PC-3 (cell line): ENCODE measurements at regions not wholly inside any gene's neighbourhood (a gene's known extent, or its start where the extent isn't known, plus 50 kb on each side); places are given as distances from the start of the nearest gene placed in this dataset.

Experiments used
- ATAC-seq: fragments of 200-7000 bp; cut with Tn5 transposase; 2 replicates; pipeline ENCODE4 v1.9.1; 2020; ENCODE audit warnings: mild to moderate bottlenecking, moderate library complexity
- BruUV-seq: library from RNA; stranded (reverse); fragments of 400-500 nt; replicated peaks from 2 replicates; lab custom pipeline; 2021; lab: Mats Ljungman, UMichigan
- CTCF ChIA-PET: fragments of 300-600 bp; sonication (Branson Sonifier 250); formaldehyde crosslinking; loops from one replicate; lab custom pipeline; 2022; ENCODE audit warnings: antibody characterized with exemption; lab: Charles Lee
- POLR2A ChIA-PET: fragments of 300-600 bp; sonication (Branson Sonifier 250); formaldehyde crosslinking; loops from one replicate; lab custom pipeline; 2022; ENCODE audit warnings: antibody characterized with exemption; ENCODE audit not compliant: unreplicated experiment; lab: Charles Lee
- DNase-seq: peaks from one replicate; pipeline ENCODE4 v3.0.0-alpha.2; 2015
- H2AFZ ChIP-seq: fragments of 300-600 bp; sonication (generic); 2 replicates; pipeline ENCODE4 v1.6.0; 2016; ENCODE audit warnings: antibody characterized with exemption, low read length
- H3F3A ChIP-seq: fragments of 300-600 bp; sonication (generic); one replicate; pipeline ENCODE4 v1.6.0; 2017; ENCODE audit warnings: antibody characterized with exemption, low read length, control low read depth, mild to moderate bottlenecking; ENCODE audit not compliant: unreplicated experiment
- H3K27ac ChIP-seq: fragments of 300-600 bp; sonication (generic); 2 replicates; pipeline ENCODE4 v1.5.1; 2016; ENCODE audit warnings: mild to moderate bottlenecking, low read length
- H3K27me3 ChIP-seq: fragments of 300-600 bp; sonication (generic); 2 replicates; pipeline ENCODE4 v1.6.1; 2016; ENCODE audit warnings: low read length, mixed read lengths
- H3K36me3 ChIP-seq: fragments of 300-600 bp; sonication (generic); 2 replicates; pipeline ENCODE4 v1.6.1; 2016; ENCODE audit warnings: low read depth, mixed run types, low read length, mixed read lengths
- H3K4me1 ChIP-seq: fragments of 300-600 bp; sonication (generic); 2 replicates; pipeline ENCODE4 v1.5.1; 2016; ENCODE audit warnings: low read length; ENCODE audit not compliant: insufficient read depth
- H3K4me2 ChIP-seq: fragments of 300-600 bp; sonication (generic); 2 replicates; pipeline ENCODE4 v1.6.0; 2016; ENCODE audit warnings: low read length
- H3K4me3 ChIP-seq: fragments of 300-600 bp; sonication (generic); 2 replicates; pipeline ENCODE4 v1.5.1; 2016; ENCODE audit warnings: mild to moderate bottlenecking, low read length, mixed read lengths
- H3K79me2 ChIP-seq: fragments of 300-600 bp; sonication (generic); 2 replicates; pipeline ENCODE4 v1.6.1; 2017; ENCODE audit warnings: low read length, mixed read lengths
- H3K9ac ChIP-seq: fragments of 300-600 bp; sonication (generic); 2 replicates; pipeline ENCODE4 v1.6.0; 2016; ENCODE audit warnings: mild to moderate bottlenecking, low read length
- H3K9me2 ChIP-seq: fragments of 300-600 bp; sonication (generic); replicated peaks from 2 replicates; pipeline ENCODE4 v1.6.1; 2016; ENCODE audit warnings: mixed run types, low read length, mixed read lengths
- H3K9me3 ChIP-seq: fragments of 300-600 bp; sonication (generic); 2 replicates; pipeline ENCODE4 v1.6.1; 2016; ENCODE audit warnings: low read length, mixed read lengths
- H4K20me1 ChIP-seq: fragments of 300-600 bp; sonication (generic); 2 replicates; pipeline ENCODE4 v1.6.1; 2016; ENCODE audit warnings: low read length, mixed read lengths
- CTCF ChIP-seq: fragments of 300-600 bp; sonication (generic); conservative IDR thresholded peaks from 2 replicates; pipeline ENCODE4 v1.5.1; 2017; ENCODE audit warnings: antibody characterized with exemption, low read depth, mild to moderate bottlenecking, low read length
- EZH2 ChIP-seq: fragments of 300-600 bp; sonication (generic); IDR thresholded peaks from one replicate; pipeline ENCODE4 v1.6.1; 2017; ENCODE audit warnings: antibody characterized with exemption, mild to moderate bottlenecking, low read length; ENCODE audit not compliant: unreplicated experiment
- EZH2phosphoT487 ChIP-seq: fragments of 300-600 bp; sonication (generic); IDR thresholded peaks from 2 replicates; pipeline ENCODE4 v1.6.1; 2018; ENCODE audit warnings: mild to moderate bottlenecking, antibody characterized with exemption, low read length, borderline replicate concordance
- intact Hi-C: fragments of 100-400 bp; cut with micrococcal nuclease; formaldehyde crosslinking; loops from 2 replicates; pipeline ENCODE4 v1.9.0; 2023

DNA sequence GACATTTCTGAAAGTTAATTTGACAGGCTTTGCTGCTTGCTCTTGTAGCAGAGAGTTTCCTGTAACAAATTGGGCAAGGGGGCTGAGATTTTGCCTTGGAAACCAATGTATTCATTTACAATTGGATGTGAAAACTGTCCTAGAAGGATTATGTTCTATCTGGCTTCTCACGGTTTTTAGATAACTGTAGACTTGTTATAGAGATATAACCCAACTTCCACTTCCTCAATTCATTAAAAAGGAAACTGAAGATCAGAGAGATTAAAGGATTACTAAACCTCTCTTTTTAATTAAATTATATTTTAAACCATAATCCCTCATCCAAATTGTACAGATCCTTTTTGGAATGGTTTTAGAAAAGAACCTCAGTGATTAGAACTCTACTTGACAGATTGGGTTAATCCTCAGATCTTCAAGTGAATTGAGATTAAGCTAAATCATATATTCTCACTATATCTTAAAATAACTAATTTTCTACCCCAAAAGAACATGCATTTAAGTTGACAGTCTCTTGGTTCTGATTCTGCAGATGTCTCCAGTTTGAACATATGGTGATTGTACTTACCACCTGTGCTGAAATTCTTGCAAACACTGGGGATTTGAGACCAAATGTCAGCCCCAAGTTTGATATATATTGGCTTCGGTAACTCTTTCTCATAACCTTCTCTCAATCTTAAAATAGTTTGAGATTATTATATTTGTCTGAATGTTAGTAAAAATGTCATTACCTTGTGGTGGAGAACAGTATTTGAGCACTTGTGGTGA, 130.1 kb upstream of the C9orf72 start:
- intact Hi-C loops = loop anchor here (5.0 kb wide), 1 partner anchor 76 kb away; no protein-coding TSS in a partner anchor
- Histone ChIP-seq H3K27me3 (no peaks in the 10 kb centered on the region), H3K4me3 (no peak overlapping the region), H3F3A (no peaks in the 10 kb centered on the region), H3K36me3 (no peaks in the 10 kb centered on the region), H3K4me1 (peaks cover 12% of the 10 kb centered on the region), H3K9me2 (no peaks in the 10 kb centered on the region), H2AFZ (no peak overlapping the region), H3K27ac (no peak overlapping the region), H3K79me2 (no peaks in the 10 kb centered on the region), H3K9ac (no peak overlapping the region), H3K4me2 (no peak overlapping the region), H3K9me3 (no peaks in the 10 kb centered on the region), H4K20me1 (no peaks in the 10 kb centered on the region)
- ChIA-PET POLR2A (no interaction called here), CTCF (no interaction called here)
- ATAC-seq = no peak
- no TSS peak for BruUV-seq
- DNase-seq = no peak
- no peak for TF ChIP-seq CTCF
- TF ChIP-seq EZH2 = no peak
- no peak for TF ChIP-seq EZH2phosphoT487

- H3K9me3 ChIP-seq = no peaks in the 10 kb centered on the region
- H3K79me2 ChIP-seq = no peaks in the 10 kb centered on the region
- H3K27ac ChIP-seq = no peak overlapping the region
- no peaks in the 10 kb centered on the region for H3K9me2 ChIP-seq
- H3K4me2 ChIP-seq = no peak overlapping the region
- POLR2A ChIA-PET = no interaction called here
- CTCF ChIA-PET = no interaction called here
- no peak overlapping the region for H2AFZ ChIP-seq
- no peak overlapping the region for H3K9ac ChIP-seq
- no peak for ATAC-seq
- no peaks in the 10 kb centered on the region for H3K4me1 ChIP-seq
- no peak for DNase-seq
- H4K20me1 ChIP-seq = no peaks in the 10 kb centered on the region
- H3F3A ChIP-seq = no peaks in the 10 kb centered on the region
- no peak overlapping the region for H3K4me3 ChIP-seq
- intact Hi-C loops = no loop called here
- no peaks in the 10 kb centered on the region for H3K36me3 ChIP-seq
- no peaks in the 10 kb centered on the region for H3K27me3 ChIP-seq
- BruUV-seq = no TSS peak
- TF ChIP-seq EZH2phosphoT487 (no peak), EZH2 (no peak), CTCF (no peak)
Observed at GRCh38 chr9:27711241-27711640, 138.0 kb upstream of the C9orf72 start.

- Histone ChIP-seq H3K4me3 (no peak overlapping the region), H3K4me2 (no peak overlapping the region), H4K20me1 (no peaks in the 10 kb centered on the region), H2AFZ (no peak overlapping the region), H3K27ac (no peak overlapping the region), H3K27me3 (no peaks in the 10 kb centered on the region), H3K36me3 (no peaks in the 10 kb centered on the region), H3F3A (no peaks in the 10 kb centered on the region), H3K79me2 (no peaks in the 10 kb centered on the region), H3K4me1 (no peaks in the 10 kb centered on the region), H3K9ac (no peak overlapping the region), H3K9me2 (no peaks in the 10 kb centered on the region), H3K9me3 (no peaks in the 10 kb centered on the region)
- ATAC-seq (no peak), DNase-seq (no peak)
- ChIA-PET CTCF (no interaction called here), POLR2A (no interaction called here)
- BruUV-seq = no TSS peak
- TF ChIP-seq CTCF (no peak), EZH2phosphoT487 (no peak), EZH2 (no peak)
- intact Hi-C loops = no loop called here
Observed at GRCh38 chr9:27712806-27713205, 139.5 kb upstream of the C9orf72 start.
